ENCODE measurements at regions not wholly inside any gene's neighbourhood (a gene's known extent, or its start where the extent isn't known, plus 50 kb on each side); places are given as distances from the start of the nearest gene placed in this dataset.
A peak's percentile ranks its signal among the peaks of the same experiment; 100 is the strongest.
"Not testable (repeated sequence)": the region's sequence is repeated elsewhere in the genome, so short reads cannot be mapped to it uniquely, and the experiment has no call there.

DNA sequence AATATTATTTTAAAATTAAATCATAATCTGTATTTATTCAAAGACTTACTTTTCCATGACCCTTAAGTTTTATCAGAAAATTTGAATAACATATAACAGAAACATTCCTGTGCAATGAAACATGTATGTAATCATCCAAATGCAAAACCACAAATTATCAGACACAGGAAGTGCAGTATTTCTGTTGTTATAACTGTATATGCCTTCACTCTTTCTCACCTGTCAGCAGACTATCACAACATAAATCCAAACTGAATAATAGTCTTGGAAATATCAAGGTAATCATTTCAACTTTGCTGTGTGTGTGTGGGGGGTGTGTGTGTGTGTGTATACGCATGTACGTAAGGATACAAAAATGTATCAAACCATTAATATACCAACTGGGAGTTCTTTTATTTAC, 285.9 kb downstream of the SLC7A11 start:
- DNase-seq (ENCODE audit: low spot score), result no peak

DNA sequence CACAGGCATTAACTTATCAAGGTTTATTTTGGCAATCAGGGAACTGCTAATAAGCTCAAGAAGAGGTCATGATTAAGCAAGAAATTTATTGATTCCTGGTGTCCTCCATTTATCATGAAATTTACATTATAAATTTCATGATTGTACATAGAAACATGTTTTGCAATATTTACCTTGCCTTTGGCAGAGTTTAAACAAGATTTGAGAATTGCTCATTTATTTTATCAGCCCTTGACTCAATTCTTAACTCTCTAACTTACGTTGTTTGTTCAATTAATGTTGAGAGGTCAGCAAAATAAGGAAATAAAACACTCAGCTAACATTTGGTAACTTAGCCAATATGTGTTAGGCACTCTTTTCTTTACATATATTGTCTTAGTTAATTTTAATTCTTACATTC, 286.6 kb downstream of the SLC7A11 start:
- DNase-seq (ENCODE audit: low spot score), result no peak

DNA sequence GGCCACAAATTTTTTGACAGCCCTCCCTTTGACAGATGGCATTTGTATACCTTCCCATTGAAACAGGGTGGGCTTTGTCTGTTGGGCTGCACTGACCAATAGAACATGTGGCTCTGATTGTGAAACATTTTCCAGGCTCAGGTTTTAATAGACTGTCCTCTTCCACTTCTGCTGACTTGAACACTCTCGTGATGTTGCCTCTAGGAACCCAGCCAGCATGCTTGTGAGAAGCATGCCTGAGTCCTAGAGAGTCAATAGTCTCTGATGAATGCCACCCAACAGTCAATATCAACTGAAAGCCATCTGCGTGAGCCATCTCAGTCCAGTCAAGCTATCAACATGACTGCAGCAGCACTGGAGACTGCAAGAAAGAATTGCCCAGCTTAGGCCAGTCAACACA, 290.0 kb downstream of the SLC7A11 start:
- no peak for DNase-seq (ENCODE audit: low spot score)

DNA sequence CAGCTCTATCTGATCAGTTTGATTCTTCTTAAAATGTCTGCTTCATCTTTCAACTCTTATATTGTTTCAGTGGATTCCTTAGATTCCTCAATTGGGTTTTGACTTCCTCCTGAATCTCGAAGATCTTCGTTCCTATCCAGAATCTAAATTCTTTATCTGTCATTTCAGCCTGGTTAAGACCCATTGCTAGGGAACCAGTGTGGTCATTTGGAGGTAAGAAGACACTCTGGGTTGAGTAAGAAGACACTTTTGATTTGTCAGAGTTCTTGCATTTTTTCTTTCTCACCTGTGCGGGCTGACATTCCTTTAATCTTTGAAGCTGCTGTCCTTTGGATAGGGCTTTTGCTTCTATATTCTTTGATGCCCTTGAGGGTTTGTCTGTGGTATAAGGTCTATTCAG, 291.9 kb downstream of the SLC7A11 start:
- no peak for DNase-seq (ENCODE audit: low spot score)

DNA sequence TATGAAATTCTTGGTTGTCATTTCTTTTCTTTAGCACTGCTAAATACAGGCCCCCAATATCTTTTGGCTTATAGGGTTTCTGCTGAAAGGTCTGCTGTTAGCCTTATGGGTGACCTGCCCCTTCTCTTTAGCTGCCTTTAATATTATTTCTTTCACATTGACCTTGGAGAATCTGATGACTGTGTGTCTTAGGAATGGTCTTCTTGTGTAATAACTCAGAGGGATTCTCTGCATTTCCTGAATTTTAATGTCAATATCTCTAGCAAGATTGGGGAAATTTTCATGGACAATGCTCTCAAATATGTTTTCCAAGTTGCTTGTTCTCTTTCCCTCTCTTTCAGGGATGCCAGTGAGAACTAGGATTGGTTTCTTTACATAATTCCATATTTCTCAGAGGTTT, 292.4 kb downstream of the SLC7A11 start:
- DNase-seq (ENCODE audit: low spot score), result no peak

DNA sequence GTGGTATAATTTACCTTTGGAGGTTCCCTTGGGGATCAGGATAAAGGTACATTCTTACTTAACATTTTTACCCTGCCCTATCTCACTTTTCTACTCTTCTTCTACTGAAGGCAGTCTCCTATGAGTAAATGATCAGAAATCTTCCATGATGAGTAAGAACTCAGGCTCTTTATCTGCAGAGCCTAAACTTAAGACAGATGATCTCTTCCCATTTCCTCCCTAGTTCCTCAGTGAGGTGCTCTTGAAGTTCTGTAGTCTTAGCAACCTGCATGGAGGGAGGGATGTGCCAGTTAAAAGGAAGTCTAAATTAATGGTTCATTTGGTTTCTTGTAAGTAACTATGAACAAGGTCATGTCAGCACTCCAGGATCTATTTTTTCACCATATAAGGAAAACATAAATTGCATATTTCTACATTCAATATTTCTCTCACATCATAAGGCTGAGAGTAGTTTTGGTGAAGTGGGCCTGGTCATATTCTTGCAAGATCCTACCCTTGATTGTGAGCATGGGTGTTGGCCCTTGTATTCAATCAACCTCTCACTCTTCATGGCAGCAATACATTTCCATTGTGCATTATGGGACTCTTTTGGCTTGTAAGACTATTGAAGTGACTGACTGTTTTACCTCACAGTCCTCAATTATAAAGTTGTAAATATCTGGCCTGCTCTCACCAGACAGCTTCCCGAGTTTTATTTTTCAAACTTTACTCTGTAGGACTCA, 295.5 kb downstream of the SLC7A11 start:
- DNase-seq (ENCODE audit: low spot score), result peak; percentile 10

DNA sequence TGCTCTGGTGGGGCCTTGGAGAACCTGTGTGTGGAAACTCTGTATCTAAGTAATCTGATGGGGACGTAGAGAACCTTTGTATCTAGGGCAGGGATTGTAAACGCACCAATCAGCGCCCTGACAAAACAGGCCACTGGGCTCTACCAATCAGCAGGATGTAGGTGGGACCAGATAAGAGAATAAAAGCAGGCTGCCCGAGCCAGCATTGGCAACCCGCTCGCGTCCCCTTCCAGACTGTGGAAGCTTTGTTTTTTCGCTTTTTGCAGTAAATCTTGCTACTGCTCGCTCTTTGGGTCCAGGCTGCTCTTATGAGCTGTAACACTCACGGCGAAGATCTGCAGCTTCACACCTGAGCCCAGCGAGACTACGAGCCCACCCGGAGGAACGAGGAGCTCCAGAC, 299.3 kb downstream of the SLC7A11 start:
- DNase-seq (ENCODE audit: low spot score), result not testable (repeated sequence)

DNA sequence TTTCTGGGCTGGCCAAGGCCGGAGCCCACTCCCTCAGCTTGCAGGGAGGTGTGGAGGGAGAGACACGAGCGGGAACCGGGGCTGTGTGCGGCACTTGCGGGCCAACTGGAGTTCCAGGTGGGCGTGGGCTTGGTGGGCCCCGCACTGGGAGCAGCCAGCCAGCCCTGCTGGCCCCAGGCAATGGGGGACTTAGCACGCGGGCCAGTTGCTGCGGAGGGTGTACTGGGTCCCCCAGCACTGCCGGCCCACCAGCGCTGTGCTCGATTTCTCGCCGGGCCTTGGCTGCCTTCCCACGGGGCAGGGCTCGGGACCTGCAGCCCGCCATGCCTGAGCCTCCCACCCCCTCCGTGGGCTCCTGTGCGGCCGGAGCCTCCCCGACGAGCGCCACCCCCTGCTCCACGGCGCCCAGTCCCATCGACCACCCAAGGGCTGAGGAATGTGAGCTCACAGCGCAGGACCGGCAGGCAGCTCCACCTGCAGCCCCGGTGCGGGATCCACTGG, 300.1 kb downstream of the SLC7A11 start:
- not testable (repeated sequence) for DNase-seq (ENCODE audit: low spot score)

DNA sequence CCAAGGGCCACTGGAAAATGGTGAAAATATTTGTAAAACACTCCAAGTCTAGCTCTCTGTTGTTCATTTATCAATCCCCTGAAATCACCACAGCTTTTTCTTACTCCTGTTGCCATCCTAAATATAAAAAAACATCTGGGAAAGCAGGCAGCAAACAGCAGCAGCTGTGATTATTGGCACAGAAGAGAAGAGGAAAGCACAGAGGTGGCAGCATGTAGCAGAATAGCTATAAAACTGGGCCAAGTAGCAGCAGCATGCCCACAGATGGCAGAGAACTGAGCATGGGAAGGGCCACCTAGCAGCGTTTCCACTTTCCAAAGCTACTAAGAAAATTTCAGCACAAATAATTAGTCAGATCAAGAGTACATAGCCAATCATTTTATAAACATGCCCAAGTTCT, 307.2 kb downstream of the SLC7A11 start:
- no peak for DNase-seq (ENCODE audit: low spot score)

DNA sequence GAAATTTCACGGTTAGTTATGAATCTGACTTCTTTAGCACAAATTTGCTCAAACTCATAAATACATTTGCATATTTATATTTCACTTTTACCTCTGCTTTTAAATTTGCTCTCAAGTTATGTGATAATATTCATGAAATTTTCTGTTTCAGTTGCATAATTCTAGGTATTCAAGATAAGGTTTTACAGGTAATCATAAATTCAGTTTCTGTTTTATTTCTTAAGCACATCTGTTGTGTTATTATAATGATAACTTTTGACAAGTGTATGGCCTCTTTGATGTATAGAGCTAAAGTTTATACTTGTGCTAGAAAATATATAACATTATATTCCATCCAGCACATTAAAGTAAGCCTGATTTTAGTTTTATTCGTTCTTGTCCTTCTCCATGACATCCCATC, 308.1 kb downstream of the SLC7A11 start:
- no peak for DNase-seq (ENCODE audit: low spot score)

DNA sequence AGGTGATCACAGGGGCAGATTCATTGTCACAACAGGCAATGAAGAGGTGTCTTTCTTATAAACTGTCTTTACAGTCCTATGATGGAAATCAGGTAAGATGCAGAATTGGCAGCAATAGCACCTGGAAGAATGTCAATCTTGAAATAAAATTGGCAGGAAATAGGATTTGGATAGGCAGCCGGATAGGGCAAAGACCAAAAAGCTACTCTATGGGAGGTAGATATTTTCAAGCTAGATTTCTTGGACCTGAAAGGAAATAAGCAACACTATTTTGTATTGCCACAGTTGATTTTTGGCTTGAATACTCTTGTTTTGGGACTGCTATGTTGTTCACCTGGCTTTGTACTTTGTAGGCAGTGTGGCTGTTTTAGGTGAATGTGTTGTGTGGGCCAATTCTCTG, 314.2 kb downstream of the SLC7A11 start:
- DNase-seq (ENCODE audit: low spot score), result no peak

DNA sequence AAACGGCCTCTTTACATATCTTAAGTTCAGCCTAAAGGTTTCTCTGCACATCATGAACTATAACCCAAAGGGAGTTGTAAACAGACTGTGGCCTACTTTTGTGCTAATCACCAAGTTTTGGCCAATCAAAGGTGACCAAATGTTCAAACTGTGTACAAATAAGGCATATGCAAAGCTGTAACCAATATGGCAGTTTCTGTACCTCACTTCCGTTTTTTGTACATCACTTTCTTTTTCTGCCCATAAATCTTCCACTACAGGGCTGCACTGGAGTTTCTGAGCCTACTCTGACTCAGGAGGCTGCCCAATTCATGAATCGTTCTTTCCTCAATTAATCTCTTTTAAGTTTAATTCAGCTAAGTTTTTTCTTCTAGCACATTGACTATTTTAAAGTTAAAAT, 318.7 kb downstream of the SLC7A11 start:
- DNase-seq (ENCODE audit: low spot score), result no peak

DNA sequence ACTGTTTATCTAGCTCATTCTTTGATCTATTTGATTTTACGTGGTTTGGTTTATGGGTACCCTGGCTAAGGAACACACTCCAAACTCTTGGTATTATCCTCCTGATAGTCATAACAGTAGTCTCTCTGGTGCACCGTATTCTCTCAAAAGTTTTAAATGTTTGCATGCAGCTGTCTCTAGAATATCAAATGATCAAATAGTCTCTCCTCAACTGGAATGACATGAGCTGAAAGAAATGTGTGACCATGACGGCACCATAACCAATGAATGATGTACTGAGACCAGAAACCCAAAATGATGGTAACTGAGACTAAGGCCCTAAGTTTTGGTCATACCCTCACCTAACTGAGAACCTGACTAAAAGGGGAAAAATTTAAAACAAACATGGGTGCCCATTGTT, 319.4 kb downstream of the SLC7A11 start:
- no peak for DNase-seq (ENCODE audit: low spot score)

DNA sequence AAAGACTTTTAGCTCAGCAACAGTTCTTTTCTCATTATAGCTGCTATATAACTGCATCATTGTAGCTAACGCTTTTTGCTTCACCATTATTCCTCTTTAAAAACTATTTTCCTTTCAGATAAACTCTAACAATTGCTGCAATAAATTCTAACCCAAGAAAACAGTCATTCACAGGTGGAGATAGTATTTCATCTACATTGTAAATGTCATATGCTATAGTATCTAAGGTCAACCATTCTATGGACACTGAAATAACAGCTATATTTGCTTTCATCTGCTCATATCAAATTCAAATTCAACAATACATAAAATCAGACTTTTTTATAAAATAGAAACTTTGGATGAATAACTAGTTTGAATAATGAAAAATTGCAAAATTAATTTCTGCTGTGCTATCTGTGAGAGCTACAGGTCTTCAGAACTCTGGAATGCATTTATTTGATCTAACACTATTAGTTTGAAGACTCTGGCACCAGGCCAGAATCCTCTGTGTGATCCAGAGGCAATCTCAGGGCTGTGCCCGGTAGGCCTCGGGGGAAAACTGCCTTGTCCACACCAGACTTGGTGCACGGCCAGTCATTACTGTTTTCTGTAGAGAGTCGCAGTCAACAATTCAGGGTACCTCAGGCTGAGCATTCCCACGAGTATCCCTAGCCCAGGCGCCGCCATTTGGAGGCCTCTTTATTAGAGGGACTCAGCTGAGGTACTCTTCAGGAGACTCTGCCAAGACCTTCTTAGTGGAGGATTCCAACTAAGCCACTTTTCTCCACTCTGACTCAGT, 332.4 kb downstream of the SLC7A11 start:
- DNase-seq (ENCODE audit: low spot score), result no peak

DNA sequence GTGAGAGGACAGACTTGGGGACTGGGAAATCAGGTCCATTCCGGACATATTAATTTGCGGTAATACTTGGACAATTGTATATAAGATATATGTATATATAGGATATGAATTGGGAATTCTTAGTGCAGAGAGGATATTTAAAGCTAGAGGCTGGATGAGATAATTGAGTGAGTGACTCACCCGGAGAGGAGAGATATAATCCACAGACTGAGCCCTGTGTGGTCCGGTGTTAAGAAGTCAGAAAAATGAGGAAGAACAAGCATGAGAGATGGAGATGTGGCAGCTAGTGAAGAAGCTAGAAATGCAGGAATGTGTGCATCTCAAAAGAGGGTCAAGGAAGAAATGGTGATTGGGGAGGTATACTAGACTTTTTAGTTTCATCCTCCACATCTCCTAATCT, 336.2 kb downstream of the SLC7A11 start:
- DNase-seq (ENCODE audit: low spot score), result no peak

DNA sequence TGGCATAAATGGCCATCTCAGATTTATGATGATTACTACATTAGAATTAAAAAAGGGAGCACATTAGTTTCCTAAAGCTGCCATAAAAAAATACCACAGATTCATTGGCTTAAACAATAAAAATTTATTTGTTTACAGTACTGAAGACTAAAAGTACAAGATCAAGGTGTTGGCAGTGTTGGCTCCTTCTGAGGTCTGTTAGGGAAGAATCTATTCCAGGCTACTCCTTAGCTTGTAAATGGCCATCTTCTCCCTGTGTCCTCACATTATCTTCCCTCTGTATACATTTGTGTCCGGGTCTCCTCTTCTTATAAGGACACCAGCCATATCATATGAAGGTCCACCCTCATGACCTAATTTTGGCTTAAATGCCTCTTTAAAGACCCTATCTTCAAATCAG, 341.0 kb downstream of the SLC7A11 start:
- no peak for DNase-seq (ENCODE audit: low spot score)

DNA sequence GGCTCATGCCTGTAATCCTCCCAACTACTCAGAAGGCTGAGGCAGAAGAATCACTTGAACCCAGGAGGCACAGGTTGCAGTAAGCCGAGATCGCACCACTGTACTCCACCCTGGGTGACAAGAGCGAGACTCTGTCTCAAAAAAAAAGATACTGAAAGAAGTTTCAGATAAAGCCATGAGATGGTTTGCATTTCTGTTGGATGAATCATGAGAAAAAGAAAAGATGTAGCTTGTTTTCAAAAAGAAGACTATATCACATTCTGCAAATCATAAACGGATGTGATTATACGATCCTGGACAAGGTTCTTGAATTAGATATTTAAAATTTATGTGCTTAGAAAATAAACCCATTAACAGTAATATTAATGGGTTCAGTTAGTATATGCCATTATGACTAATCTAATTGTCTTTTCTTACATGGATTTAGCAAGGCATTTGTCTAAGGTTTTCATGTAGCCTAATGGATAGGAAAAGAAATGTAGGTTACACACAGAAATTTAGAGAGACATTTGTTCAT, 345.9 kb downstream of the SLC7A11 start:
- DNase-seq (ENCODE audit: low spot score), result no peak

DNA sequence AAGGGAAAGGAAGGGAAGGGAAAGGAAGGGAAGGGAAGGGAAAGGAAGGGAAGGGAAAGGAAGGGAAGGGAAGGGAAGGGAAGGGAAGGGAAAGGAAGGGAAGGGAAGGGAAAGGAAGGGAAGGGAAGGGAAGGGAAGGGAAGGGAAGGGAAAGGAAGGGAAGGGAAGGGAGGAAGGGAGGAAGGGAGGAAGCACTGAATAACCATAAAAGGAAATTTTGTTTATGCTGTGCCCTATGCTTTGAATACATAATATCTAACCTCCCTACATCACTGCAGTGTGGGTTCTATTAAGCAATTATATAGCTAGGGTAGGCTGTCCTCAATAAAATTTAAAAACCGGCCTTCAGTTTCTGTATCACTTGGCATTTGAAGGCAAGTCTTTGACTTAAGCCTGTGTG, 346.6 kb downstream of the SLC7A11 start:
- not testable (repeated sequence) for DNase-seq (ENCODE audit: low spot score)

DNA sequence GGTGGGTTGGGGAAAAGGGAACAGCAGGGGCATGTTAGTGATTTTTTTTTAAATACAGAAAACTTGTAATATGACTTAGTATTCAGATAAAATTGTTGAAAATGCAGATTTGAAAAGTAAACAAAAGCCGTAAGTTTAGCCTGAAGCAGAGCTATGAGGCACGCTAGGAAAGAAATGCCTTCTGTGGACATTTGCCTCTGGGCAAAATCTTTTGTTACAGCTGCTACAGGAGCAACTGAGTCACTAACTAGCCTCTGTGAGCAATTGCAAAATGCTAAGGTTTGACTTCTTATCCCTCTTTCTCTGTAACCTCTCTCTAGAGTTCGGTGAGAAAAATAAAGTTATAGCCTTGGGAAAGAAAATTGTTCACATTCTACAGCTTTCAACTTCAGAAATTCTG, 350.0 kb downstream of the SLC7A11 start:
- no peak for DNase-seq (ENCODE audit: low spot score)

DNA sequence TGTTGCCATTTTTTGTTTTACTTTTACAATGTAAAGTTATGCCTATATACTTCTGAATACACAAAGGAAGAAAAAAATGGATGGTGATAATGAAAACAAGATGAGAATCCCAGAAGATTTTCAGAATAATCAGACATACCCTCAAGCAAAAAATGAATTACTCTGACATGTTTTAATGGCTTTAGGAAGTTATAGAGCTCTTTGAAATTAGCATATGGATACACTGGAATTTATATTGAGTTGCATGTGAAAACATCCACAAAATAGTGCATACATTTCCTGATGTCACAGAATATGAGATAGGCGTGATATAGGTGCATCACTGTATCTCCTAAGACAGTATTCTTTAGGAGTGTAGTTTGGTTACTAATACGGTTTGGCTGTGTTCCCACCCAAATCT, 351.3 kb downstream of the SLC7A11 start:
- DNase-seq (ENCODE audit: low spot score), result no peak

DNA sequence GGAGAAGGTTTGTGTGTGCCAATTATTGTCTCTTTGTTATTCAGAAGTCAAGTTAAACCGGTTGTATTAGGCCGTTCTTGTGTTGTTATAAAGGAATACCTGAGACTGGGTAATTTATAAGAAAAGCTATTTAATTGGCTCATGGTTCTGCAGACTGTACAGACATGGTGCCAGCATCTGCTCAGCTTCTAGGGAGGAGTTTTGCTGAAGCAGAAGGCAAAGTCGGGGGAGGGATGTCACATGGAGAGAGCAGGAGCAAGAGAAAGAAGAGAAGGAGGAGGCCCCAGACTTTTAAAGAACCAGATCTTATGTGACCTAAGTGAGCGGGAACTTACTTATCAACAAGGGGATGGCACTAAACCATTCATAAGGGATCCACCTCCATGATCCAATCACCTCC, 349.3 kb upstream of the PCDH18 start:
- no peak for DNase-seq (ENCODE audit: low spot score)

DNA sequence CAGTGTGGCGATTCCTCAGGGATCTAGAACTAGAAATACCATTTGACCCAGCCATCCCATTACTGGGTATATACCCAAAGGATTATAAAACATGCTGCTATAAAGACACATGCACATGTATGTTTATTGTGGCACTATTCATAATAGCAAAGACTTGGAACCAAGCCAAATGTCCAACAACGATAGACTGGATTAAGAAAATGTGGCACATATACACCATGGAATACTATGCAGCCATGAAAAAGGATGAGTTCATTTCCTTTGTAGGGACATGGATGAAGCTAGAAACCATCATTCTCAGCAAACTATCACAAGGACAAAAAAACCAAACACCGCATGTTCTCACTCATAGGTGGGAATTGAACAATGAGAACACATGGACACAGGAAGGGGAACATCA, 335.8 kb upstream of the PCDH18 start:
- DNase-seq (ENCODE audit: low spot score), result not testable (repeated sequence)

DNA sequence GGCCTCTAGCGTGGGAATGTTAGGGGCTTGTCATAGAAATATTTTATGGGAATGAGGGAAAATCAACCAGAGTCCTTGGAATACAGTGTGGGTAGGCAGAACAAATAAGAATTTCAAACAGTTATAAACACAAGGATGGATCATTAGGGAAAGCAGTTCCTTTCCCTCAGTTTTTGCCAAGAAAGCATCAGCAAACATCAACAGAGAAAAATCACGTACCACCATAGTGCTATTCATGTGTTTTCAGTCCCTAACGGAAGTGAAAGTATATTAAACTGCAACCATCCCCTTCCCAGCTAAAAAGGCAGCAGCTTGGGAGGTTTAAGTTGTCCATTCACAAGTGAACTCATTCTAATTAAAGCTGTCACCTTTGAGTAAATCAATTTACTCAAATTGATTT, 334.4 kb upstream of the PCDH18 start:
- DNase-seq (ENCODE audit: low spot score), result no peak
